ENCODE measurements at regions not wholly inside any gene's neighbourhood (a gene's known extent, or its start where the extent isn't known, plus 50 kb on each side); places are given as distances from the start of the nearest gene placed in this dataset.
A peak's percentile ranks its signal among the peaks of the same experiment; 100 is the strongest.

- Histone ChIP-seq H3K79me2 (ENCODE audit: insufficient read depth, low read length) (no peaks in the 10 kb centered on the region), H3K27me3 (ENCODE audit: insufficient read depth, low read length, poor library complexity) (no peaks in the 10 kb centered on the region), H3K27ac (ENCODE audit: low read length) (no peak overlapping the region), H3K4me1 (ENCODE audit: insufficient read depth, low read length) (peaks cover 18% of the 10 kb centered on the region), H3K4me2 (ENCODE audit: insufficient read depth, low read length) (no peak overlapping the region), H3K36me3 (ENCODE audit: insufficient read depth, low read length) (no peaks in the 10 kb centered on the region), H3K9ac (ENCODE audit: low read depth, low read length) (no peak overlapping the region), H3K9me3 (ENCODE audit: insufficient read depth, low read length, severe bottlenecking) (no peaks in the 10 kb centered on the region), H2AFZ (ENCODE audit: low read depth, low read length) (no peak overlapping the region), H3K4me3 (ENCODE audit: low read depth in 1 of 2, low read length in 2 of 2) (no peak overlapping the region), H4K20me1 (ENCODE audit: insufficient read depth, low read length) (no peaks in the 10 kb centered on the region)
- no peak for TF ChIP-seq EZH2 (IDR thresholded peaks at IDR 0.05; ENCODE audit: borderline replicate concordance, low read depth, low read length, severe bottlenecking)
- no peak for TF ChIP-seq CTCF (IDR thresholded peaks at IDR 0.05; ENCODE audit: borderline replicate concordance, extremely low read depth, low read length, poor library complexity, severe bottlenecking)
- no peak for ATAC-seq (ENCODE audit: insufficient read depth, low read depth)
- no peak for DNase-seq
Measured at GRCh38 chr5:159749146-159749545, 167.1 kb upstream of the ADRA1B start.

- Histone ChIP-seq H3K27ac (ENCODE audit: low read length) (0 out of 2 replicates have a peak overlapping the region, but pooled peaks have one; percentile 18), H3K79me2 (ENCODE audit: insufficient read depth, low read length) (no peaks in the 10 kb centered on the region), H3K9me3 (ENCODE audit: insufficient read depth, low read length, severe bottlenecking) (no peaks in the 10 kb centered on the region), H3K4me2 (ENCODE audit: insufficient read depth, low read length) (no peak overlapping the region), H3K4me1 (ENCODE audit: insufficient read depth, low read length) (peaks cover 18% of the 10 kb centered on the region), H3K36me3 (ENCODE audit: insufficient read depth, low read length) (no peaks in the 10 kb centered on the region), H3K27me3 (ENCODE audit: insufficient read depth, low read length, poor library complexity) (no peaks in the 10 kb centered on the region), H3K9ac (ENCODE audit: low read depth, low read length) (no peak overlapping the region), H4K20me1 (ENCODE audit: insufficient read depth, low read length) (no peaks in the 10 kb centered on the region), H2AFZ (ENCODE audit: low read depth, low read length) (0 out of 2 replicates have a peak overlapping the region, but pooled peaks have one; percentile 45), H3K4me3 (ENCODE audit: low read depth in 1 of 2, low read length in 2 of 2) (no peak overlapping the region)
- ATAC-seq (ENCODE audit: insufficient read depth, low read depth), result peak; percentile 59
- no peak for TF ChIP-seq EZH2 (IDR thresholded peaks at IDR 0.05; ENCODE audit: borderline replicate concordance, low read depth, low read length, severe bottlenecking)
- TF ChIP-seq CTCF (IDR thresholded peaks at IDR 0.05; ENCODE audit: borderline replicate concordance, extremely low read depth, low read length, poor library complexity, severe bottlenecking), result no peak
- no peak for DNase-seq
Measured at GRCh38 chr5:159750226-159750625, 166.1 kb upstream of the ADRA1B start.

GRCh38 chr5:159751459-159751858 lies 164.8 kb upstream of the ADRA1B start:
- Histone ChIP-seq H3K27me3 (ENCODE audit: insufficient read depth, low read length, poor library complexity) (no peaks in the 10 kb centered on the region), H3K9ac (ENCODE audit: low read depth, low read length) (no peak overlapping the region), H4K20me1 (ENCODE audit: insufficient read depth, low read length) (no peaks in the 10 kb centered on the region), H3K4me1 (ENCODE audit: insufficient read depth, low read length) (peaks cover 18% of the 10 kb centered on the region), H3K36me3 (ENCODE audit: insufficient read depth, low read length) (no peaks in the 10 kb centered on the region), H3K4me2 (ENCODE audit: insufficient read depth, low read length) (no peak overlapping the region), H2AFZ (ENCODE audit: low read depth, low read length) (no peak overlapping the region), H3K9me3 (ENCODE audit: insufficient read depth, low read length, severe bottlenecking) (no peaks in the 10 kb centered on the region), H3K79me2 (ENCODE audit: insufficient read depth, low read length) (no peaks in the 10 kb centered on the region), H3K4me3 (ENCODE audit: low read depth in 1 of 2, low read length in 2 of 2) (no peak overlapping the region), H3K27ac (ENCODE audit: low read length) (no peak overlapping the region)
- no peak for TF ChIP-seq CTCF (IDR thresholded peaks at IDR 0.05; ENCODE audit: borderline replicate concordance, extremely low read depth, low read length, poor library complexity, severe bottlenecking)
- no peak for TF ChIP-seq EZH2 (IDR thresholded peaks at IDR 0.05; ENCODE audit: borderline replicate concordance, low read depth, low read length, severe bottlenecking)
- DNase-seq (no peak), ATAC-seq (ENCODE audit: insufficient read depth, low read depth) (no peak)
